ENCODE measurements at regions not wholly inside any gene's neighbourhood (a gene's known extent, or its start where the extent isn't known, plus 50 kb on each side); places are given as distances from the start of the nearest gene placed in this dataset.
"Not testable (repeated sequence)": the region's sequence is repeated elsewhere in the genome, so short reads cannot be mapped to it uniquely, and the experiment has no call there.

DNA sequence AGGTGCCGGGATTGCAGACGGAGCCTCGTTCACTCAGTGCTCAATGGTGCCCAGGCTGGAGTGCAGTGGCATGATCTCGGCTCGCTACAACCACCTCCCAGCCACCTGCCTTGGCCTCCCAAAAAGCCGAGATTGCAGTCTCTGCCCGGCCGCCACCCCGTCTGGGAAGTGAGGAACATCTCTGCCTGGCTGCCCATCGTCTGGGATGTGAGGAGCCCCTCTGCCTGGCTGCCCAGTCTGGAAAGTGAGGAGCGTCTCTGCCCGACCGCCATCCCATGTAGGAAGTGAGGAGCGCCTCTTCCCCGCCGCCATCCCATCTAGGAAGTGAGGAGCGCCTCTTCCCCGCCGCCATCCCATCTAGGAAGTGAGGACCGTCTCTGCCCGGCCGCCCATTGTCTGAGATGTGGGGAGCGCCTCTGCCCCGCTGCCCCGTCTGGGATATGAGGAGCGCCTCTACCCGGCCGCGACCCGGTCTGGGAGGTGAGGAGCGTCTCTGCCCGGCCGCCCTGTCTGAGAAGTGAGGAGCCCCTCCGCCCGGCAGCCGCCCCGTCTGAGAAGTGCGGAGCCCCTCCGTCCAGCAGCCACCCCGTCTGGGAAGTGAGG is 375.1 kb upstream of the FRG2C start:
- H3K27me3 ChIP-seq (replicated peaks in 1 of 4; ENCODE audit: control extremely low read depth in 1 of 4, control insufficient read depth in 3 of 4, insufficient read depth in 4 of 4, low read length in 3 of 4); H3K79me2 ChIP-seq (ENCODE audit: control insufficient read depth, insufficient read depth, low read length); ATAC-seq (ENCODE audit: low read depth); H3K36me3 ChIP-seq (replicated peaks in 1 of 2; ENCODE audit: control extremely low read depth in 1 of 2, control insufficient read depth in 1 of 2, extremely low read depth in 1 of 2, insufficient read depth in 2 of 2, low read length in 1 of 2); H3K27ac ChIP-seq (ENCODE audit: low read length in 2 of 2); H3K9me3 ChIP-seq (ENCODE audit: control extremely low read depth in 1 of 3, control insufficient read depth in 2 of 3, insufficient read depth in 1 of 3, low read length in 2 of 3); DNase-seq; H3K27ac Mint-ChIP-seq; H3K4me2 ChIP-seq (replicated peaks; ENCODE audit: low read depth, low read length, poor library complexity, severe bottlenecking); H2AFZ ChIP-seq (ENCODE audit: insufficient read depth, low read depth, low read length, poor library complexity, severe bottlenecking); H3K9ac ChIP-seq (ENCODE audit: low read length); H3K4me1 ChIP-seq (ENCODE audit: control insufficient read depth in 2 of 2, insufficient read depth in 2 of 2, low read length in 2 of 2); H3K4me3 ChIP-seq (ENCODE audit: control extremely low read depth in 1 of 5, extremely low read depth in 1 of 5, insufficient read depth in 1 of 5, low read depth in 2 of 5, low read length in 4 of 5); intact Hi-C loops (cut with micrococcal nuclease); H3K27me3 Mint-ChIP-seq; CTCF ChIA-PET; H3K4me1 Mint-ChIP-seq; H4K20me1 ChIP-seq (ENCODE audit: control insufficient read depth, insufficient read depth, low read length, poor library complexity, severe bottlenecking); H3K9me3 Mint-ChIP-seq (ENCODE audit: insufficient read depth); POLR2A ChIA-PET; H3K4me3 Mint-ChIP-seq: not testable (repeated sequence)
- WGBS (ENCODE audit: insufficient coverage) = 99% methylated on average over 24 of the region's 40 CpGs

DNA sequence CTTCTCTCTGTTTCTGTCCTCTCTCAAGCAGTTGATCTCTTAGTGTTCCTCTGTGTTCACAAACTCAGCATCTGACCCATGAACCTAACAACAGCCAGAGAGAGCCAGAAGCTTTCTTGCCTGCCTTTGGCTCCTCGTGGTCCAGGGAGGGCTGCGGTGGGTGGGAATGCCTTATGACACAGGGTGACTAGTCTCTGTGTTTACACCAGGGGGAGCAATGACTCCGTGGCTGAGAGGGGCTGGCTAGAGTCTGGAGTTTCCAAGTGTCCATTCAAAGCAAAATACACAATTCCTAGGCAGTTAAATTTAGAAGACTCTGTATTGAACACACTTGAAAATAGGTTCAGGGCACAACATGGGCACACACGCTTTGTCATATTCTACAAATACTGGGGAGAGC is 370.0 kb upstream of the FRG2C start:
- no peak overlapping the region for H3K4me3 Mint-ChIP-seq
- no peak overlapping the region for H3K27ac Mint-ChIP-seq
- H4K20me1 ChIP-seq (ENCODE audit: control insufficient read depth, insufficient read depth, low read length, poor library complexity, severe bottlenecking) = no peaks in the 10 kb centered on the region
- H3K36me3 ChIP-seq (replicated peaks in 1 of 2; ENCODE audit: control extremely low read depth in 1 of 2, control insufficient read depth in 1 of 2, extremely low read depth in 1 of 2, insufficient read depth in 2 of 2, low read length in 1 of 2) = no peaks in the 10 kb centered on the region
- H3K79me2 ChIP-seq (ENCODE audit: control insufficient read depth, insufficient read depth, low read length) = no peaks in the 10 kb centered on the region
- no peaks in the 10 kb centered on the region for H3K9me3 Mint-ChIP-seq (ENCODE audit: insufficient read depth)
- intact Hi-C loops (cut with micrococcal nuclease) = no loop called here
- no peak overlapping the region for H3K9ac ChIP-seq (ENCODE audit: low read length)
- ChIA-PET CTCF (no interaction called here), POLR2A (no interaction called here)
- H3K4me1 Mint-ChIP-seq = no peaks in the 10 kb centered on the region
- no peaks in the 10 kb centered on the region for H3K4me1 ChIP-seq (ENCODE audit: control insufficient read depth in 2 of 2, insufficient read depth in 2 of 2, low read length in 2 of 2)
- H3K27me3 Mint-ChIP-seq = no peaks in the 10 kb centered on the region
- H3K27ac ChIP-seq (ENCODE audit: low read length in 2 of 2) = no peak overlapping the region
- H3K9me3 ChIP-seq (ENCODE audit: control extremely low read depth in 1 of 3, control insufficient read depth in 2 of 3, insufficient read depth in 1 of 3, low read length in 2 of 3) = peaks cover 0 to 1% (median 0%) of the 10 kb centered on the region in 3 donors
- H2AFZ ChIP-seq (ENCODE audit: insufficient read depth, low read depth, low read length, poor library complexity, severe bottlenecking) = no peak overlapping the region
- H3K4me3 ChIP-seq (ENCODE audit: control extremely low read depth in 1 of 5, extremely low read depth in 1 of 5, insufficient read depth in 1 of 5, low read depth in 2 of 5, low read length in 4 of 5) = no peak overlapping the region
- no peaks in the 10 kb centered on the region for H3K27me3 ChIP-seq (replicated peaks in 1 of 4; ENCODE audit: control extremely low read depth in 1 of 4, control insufficient read depth in 3 of 4, insufficient read depth in 4 of 4, low read length in 3 of 4)
- TF ChIP-seq EZH2 (IDR thresholded peaks at IDR 0.05; ENCODE audit: borderline replicate concordance, insufficient read depth, low read depth, low read length, poor library complexity, severe bottlenecking) = no peak
- no peak for TF ChIP-seq CTCF (IDR thresholded peaks at IDR 0.05)
- H3K4me2 ChIP-seq (replicated peaks; ENCODE audit: low read depth, low read length, poor library complexity, severe bottlenecking) = no peak overlapping the region
- DNase-seq (no peak), ATAC-seq (ENCODE audit: low read depth) (no peak)
- WGBS (ENCODE audit: insufficient coverage) = 83% methylated on average over 1 of the region's 4 CpGs
